NCI-H1105 treated with DMSO at 0.1 percent for 48 hours (cell line): ENCODE measurements at regions not wholly inside any gene's neighbourhood (a gene's known extent, or its start where the extent isn't known, plus 50 kb on each side); places are given as distances from the start of the nearest gene placed in this dataset.

Experiments used
- DNase-seq: peaks from one replicate; lab custom pipeline; 2025; lab: John Stamatoyannopoulos, UW

- no peak for DNase-seq
These were observed 738.8 kb downstream of the HDGFL1 start for GRCh38 chr6:23308166-23308565.

- DNase-seq, result no peak
These were observed 741.8 kb downstream of the HDGFL1 start for GRCh38 chr6:23311211-23311610.

- no peak for DNase-seq
These were observed 746.8 kb downstream of the HDGFL1 start for GRCh38 chr6:23316131-23316530.

GRCh38 chr6:23316931-23317330 is 747.6 kb downstream of the HDGFL1 start:
- no peak for DNase-seq

GRCh38 chr6:23319582-23319981 is 750.2 kb downstream of the HDGFL1 start:
- DNase-seq, result no peak

- DNase-seq, result no peak
These were observed 751.2 kb downstream of the HDGFL1 start for GRCh38 chr6:23320471-23321015.

GRCh38 chr6:23323897-23324296 is 754.5 kb downstream of the HDGFL1 start:
- DNase-seq, result no peak

GRCh38 chr6:23325065-23325464 is 755.7 kb downstream of the HDGFL1 start:
- DNase-seq, result no peak

GRCh38 chr6:23327621-23328020 is 758.3 kb downstream of the HDGFL1 start:
- DNase-seq, result no peak

- DNase-seq, result no peak
These were observed 759.7 kb downstream of the HDGFL1 start for GRCh38 chr6:23329086-23329485.

- no peak for DNase-seq
These were observed 761.3 kb downstream of the HDGFL1 start for GRCh38 chr6:23330632-23331031.

GRCh38 chr6:23334360-23334759 is 765.0 kb downstream of the HDGFL1 start:
- DNase-seq, result no peak

GRCh38 chr6:23335894-23336293 is 766.5 kb downstream of the HDGFL1 start:
- DNase-seq, result no peak

- no peak for DNase-seq
These were observed 769.9 kb downstream of the HDGFL1 start for GRCh38 chr6:23339268-23339667.

- DNase-seq, result no peak
These were observed 770.9 kb downstream of the HDGFL1 start for GRCh38 chr6:23340271-23340670.

- DNase-seq, result no peak
These were observed 774.4 kb downstream of the HDGFL1 start for GRCh38 chr6:23343610-23344306.

GRCh38 chr6:23348185-23348584 is 777.8 kb upstream of the NRSN1 start:
- DNase-seq, result no peak

- peak; percentile 73 for DNase-seq
These were observed 776.4 kb upstream of the NRSN1 start for GRCh38 chr6:23349521-23350147.

- no peak for DNase-seq
These were observed 775.1 kb upstream of the NRSN1 start for GRCh38 chr6:23350752-23351453.

- no peak for DNase-seq
These were observed 772.0 kb upstream of the NRSN1 start for GRCh38 chr6:23354004-23354403.

GRCh38 chr6:23357185-23357766 is 768.7 kb upstream of the NRSN1 start:
- DNase-seq, result no peak

GRCh38 chr6:23365732-23366131 is 760.3 kb upstream of the NRSN1 start:
- DNase-seq, result no peak

GRCh38 chr6:23367311-23367710 is 758.7 kb upstream of the NRSN1 start:
- no peak for DNase-seq
